Jurkat, Clone E6-1 (cell line): ENCODE measurements at regions not wholly inside any gene's neighbourhood (a gene's known extent, or its start where the extent isn't known, plus 50 kb on each side); places are given as distances from the start of the nearest gene placed in this dataset.
"Not testable (repeated sequence)": the region's sequence is repeated elsewhere in the genome, so short reads cannot be mapped to it uniquely, and the experiment has no call there.

Experiments
- DNase-seq: peaks from one replicate; pipeline ENCODE4 v3.0.0-alpha.2; 2011; ENCODE audit warnings: low read depth, low spot score
- H3K4me3 ChIP-seq: 2 replicates; pipeline ENCODE4 v1.5.1; 2011; ENCODE audit warnings: mild to moderate bottlenecking, low read length, control low read depth, moderate library complexity

GRCh38 chr3:18552579-18553105 is 127.5 kb upstream of the SATB1 start:
- DNase-seq, H3K4me3 ChIP-seq: not testable (repeated sequence)

GRCh38 chr3:18546632-18547031 is 121.5 kb upstream of the SATB1 start:
- no peak for DNase-seq
- no peak overlapping the region for H3K4me3 ChIP-seq

- DNase-seq: no peak
- H3K4me3 ChIP-seq: no peak overlapping the region
Observed at GRCh38 chr3:18544146-18544545, 119.0 kb upstream of the SATB1 start.

DNA sequence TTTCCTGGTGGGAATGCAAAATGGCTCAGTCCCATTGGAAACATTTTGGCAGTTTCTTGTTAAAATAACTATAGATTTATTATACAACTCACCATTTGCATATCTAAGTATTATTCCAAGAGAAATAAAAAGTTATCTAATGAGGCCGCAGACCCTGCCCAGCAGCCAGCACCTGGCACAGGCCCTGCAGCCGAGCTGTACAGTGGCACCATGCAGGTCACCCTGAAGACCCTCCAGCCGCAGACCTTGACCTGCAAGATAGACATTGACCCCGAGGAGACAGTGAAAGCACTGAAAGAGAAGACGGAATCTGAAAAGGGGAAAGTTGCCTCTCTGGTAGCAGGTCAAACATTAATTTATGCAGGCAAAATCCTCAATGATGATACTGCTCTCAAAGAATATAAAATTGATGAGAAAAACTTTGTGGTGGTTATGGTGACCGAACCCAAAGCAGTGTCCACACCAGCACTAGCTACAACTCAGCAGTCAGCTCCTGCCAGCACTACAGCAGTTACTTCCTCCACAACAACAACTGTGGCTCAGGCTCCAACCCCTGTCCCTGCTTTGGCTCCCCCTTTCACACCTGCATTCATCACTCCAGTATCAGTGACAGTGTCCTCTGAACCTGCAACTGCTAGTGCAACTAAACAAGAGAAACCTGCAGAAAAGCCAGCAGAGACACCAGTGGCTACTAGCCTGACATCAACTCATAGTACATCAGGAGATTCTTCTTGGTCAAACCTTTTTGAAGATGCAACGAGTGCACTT is 113.5 kb upstream of the SATB1 start:
- no peak overlapping the region for H3K4me3 ChIP-seq
- no peak for DNase-seq

DNA sequence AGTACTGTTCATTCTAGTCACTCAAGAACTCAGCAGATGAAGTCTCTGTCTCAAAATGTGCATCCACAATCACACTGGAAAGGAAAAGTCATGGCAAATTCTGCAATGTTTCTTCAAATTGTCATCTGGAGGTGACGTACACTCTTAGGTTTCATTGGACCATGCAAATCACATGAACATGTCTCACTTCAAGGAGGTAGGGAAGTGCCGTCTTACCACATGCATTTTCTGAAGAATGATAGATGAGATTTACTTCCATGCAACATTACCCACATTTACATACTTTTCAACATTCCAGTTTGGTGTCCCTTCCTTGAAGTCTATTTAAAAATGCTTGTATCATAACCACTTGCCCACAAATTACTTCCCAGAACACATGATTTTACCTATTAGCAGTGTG is 107.9 kb upstream of the SATB1 start:
- H3K4me3 ChIP-seq: no peak overlapping the region
- no peak for DNase-seq

- no peak overlapping the region for H3K4me3 ChIP-seq
Observed at GRCh38 chr3:18531662-18532061, 106.5 kb upstream of the SATB1 start.

DNA sequence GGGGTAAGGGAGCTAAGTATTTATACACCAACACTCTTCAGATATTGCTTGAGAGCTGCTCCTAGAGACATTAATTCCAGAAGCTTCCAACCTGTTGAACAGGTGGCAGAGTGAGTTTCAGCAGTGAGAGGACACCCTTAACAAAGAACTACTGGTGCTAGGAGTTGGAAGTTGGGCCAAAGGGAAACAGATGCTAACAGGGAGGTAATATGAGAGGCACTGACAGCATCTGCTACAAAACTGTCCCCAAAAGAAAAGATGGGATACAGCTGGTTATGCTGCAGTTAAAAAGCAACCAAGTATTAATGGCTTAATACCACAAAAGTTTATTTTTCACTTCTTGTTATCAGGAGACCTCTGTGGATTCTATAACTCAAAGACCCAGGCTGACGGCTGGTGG is 104.5 kb upstream of the SATB1 start:
- H3K4me3 ChIP-seq: no peak overlapping the region
- DNase-seq: no peak

More at GRCh38 chr3:18531662-18532061, 106.5 kb upstream of the SATB1 start:
- DNase-seq: no peak

DNA sequence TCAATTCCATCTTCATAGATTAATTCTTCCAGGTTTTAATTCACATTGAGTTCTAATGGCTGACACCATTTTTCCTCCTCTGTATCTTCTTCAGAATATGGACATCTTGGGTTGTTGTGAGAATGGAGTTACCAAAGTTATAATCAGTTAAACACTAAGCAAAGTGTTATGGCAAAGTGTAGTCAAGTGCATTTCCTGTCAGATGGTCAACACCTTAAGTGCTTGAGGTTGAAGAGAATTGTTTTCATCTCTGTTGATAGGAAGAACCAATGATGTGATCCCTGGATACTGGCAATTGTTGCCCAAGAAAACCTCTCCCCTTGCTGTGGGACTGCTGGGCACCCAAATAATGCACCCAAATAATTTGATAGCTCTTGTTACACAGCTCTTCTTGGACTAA is 102.6 kb upstream of the SATB1 start:
- DNase-seq: peak; percentile 8
- H3K4me3 ChIP-seq: no peak overlapping the region

DNA sequence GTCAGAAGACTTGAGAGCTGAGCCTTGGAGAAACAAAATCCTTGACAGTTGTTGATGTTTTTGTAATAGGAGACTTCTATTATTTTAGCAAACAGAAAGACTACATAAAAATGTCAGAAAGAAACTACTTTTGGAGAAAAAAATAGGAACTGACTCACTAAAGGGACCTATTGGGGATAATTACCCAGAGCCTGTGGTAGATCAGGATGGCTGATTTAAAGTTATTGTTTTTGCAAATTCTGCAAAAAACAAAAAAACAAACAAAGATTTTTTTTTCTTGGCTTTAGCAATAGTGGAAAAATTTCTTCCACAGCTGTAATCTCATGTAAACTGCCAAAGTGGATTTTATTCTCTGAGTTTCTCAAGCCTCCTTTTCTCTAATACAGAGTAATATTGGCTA is 101.5 kb upstream of the SATB1 start:
- no peak for DNase-seq
- no peak overlapping the region for H3K4me3 ChIP-seq

DNA sequence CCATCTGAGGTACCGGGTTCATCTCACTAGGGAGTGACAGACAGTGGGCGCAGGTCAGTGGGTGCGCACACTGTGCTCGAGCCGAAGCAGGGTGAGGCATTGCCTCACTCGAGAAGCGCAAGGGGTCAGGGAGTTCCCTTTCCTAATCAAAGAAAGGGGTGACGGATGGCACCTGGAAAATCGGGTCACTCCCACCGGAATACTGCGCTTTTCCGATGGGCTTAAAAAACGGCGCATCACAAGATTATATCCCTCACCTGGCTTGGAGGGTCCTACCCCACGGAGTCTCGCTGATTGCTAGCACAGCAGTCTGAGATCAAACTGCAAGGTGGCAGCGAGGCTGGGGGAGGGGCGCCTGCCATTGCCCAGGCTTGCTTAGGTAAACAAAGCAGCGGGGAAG is 91.0 kb upstream of the SATB1 start:
- H3K4me3 ChIP-seq, DNase-seq: not testable (repeated sequence)

DNA sequence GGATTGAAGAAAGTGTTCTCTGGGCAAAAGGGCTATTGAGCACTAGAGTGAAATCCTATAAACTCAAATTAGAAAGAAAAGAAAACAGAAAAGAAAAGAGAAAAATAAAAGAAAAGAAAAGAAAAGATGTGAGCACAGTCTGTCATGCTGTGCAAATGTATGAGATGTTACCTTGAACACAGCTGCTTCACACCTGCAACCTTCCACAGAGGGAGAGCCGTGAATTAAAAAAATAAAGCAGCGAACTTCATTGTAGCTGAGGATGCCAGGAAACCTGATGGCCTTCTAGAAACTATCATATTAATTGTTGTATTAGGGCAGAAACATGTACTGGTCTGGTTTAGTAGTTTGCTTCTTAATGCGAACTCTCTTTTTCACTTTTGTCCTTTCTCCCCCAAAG is 88.0 kb upstream of the SATB1 start:
- no peak for DNase-seq
- H3K4me3 ChIP-seq: no peak overlapping the region

DNA sequence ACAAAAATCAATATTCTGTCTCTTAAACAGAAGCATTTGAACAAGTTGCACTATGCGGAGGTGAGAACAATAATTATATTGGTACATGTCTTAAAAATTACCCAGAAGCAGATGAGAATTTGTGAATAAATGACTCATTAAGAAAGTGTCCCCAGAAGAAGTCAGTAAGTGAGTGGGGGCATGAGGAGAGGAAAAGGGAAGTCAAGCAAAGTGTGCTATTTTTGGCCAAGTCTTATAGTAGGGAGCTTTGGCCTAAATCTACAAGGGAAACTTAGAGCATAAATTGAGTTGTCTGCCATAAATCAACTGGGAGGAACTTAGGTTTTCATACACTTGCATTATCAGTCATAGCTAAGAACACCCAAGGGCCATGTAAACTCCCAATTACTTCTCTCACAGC is 86.9 kb upstream of the SATB1 start:
- DNase-seq: no peak
- H3K4me3 ChIP-seq: no peak overlapping the region

GRCh38 chr3:18510947-18511346 is 85.8 kb upstream of the SATB1 start:
- no peak overlapping the region for H3K4me3 ChIP-seq
- DNase-seq: no peak

GRCh38 chr3:18507333-18507732 is 82.2 kb upstream of the SATB1 start:
- no peak overlapping the region for H3K4me3 ChIP-seq
- no peak for DNase-seq

GRCh38 chr3:18505056-18505455 is 79.9 kb upstream of the SATB1 start:
- no peak overlapping the region for H3K4me3 ChIP-seq
- DNase-seq: no peak

GRCh38 chr3:18501679-18502343 is 76.7 kb upstream of the SATB1 start:
- no peak overlapping the region for H3K4me3 ChIP-seq
- no peak for DNase-seq

DNA sequence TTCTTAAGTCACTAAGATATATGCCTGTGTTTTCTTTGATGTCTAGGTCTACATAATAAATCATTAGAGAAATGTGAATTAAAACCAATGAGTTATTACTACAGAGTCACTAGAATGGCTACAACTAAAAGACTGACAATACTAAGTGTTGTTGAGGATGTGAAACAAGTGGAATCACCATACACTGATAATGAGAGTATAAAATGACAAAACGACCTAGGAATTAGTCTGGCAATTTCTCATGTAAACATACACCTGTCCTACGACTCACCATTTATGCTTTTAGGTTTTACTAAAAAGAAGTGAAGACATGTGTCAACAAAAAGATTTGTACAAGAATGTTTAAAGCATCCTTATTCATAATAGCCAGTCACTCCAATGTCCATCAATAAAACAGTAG is 75.2 kb upstream of the SATB1 start:
- H3K4me3 ChIP-seq: no peak overlapping the region
- no peak for DNase-seq

DNA sequence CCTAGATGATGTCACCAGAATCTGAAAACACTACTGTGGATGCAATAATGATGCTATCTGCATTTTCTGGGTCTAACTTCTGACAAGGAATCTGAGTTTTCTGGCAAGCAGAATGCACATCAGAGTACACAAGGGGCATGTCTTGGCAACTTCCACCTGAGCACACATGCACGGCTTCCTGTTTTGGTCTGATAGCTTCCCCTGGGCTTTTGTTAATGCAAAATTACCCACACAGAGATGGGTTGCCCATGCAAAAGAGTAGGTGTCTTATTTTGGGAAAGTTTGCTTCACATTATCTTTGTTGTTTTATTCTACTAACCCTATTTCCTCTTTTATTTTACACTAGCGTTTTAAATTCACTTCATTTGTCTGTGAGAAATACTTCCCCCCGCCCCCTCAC is 74.2 kb upstream of the SATB1 start:
- H3K4me3 ChIP-seq: no peak overlapping the region
- DNase-seq: peak; percentile 45

DNA sequence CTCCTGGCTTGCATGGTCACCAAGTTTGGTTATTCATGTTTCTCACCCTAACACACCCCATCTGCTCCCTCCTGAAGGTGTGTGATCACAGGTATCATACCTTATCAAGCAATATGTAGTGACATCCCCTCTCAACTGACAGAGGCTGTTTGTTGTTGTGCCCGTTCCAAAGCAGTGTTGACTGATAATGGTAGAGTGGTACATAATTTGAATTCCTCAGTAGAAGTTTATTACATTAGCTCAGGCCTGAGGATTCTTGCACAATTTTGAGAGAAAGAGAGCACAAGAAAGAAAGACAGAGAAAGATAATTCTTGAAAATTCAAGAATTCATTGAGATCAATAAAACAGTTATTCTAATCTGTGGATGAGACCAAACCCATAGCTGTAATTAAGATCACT is 69.1 kb upstream of the SATB1 start:
- no peak overlapping the region for H3K4me3 ChIP-seq
- DNase-seq: no peak

DNA sequence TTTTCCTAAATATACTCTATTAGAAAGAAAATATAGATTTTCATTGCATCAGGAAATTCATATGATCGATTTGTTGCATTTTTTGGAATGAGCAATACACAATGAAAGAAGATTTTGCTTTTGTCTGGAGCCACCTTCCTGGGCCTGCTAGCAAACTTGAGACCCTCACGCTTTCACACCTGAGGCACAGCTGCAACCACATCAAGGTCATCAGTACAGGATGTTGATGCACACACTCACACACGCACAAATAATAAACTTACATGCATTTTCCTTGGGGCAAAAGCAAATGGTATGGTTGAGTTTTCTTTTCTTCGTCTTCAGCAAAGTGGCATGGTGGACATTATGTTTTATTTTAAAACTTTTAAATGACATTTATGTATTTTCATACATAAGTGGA is 64.8 kb upstream of the SATB1 start:
- DNase-seq: peak; percentile 85
- H3K4me3 ChIP-seq: no peak overlapping the region

GRCh38 chr3:18483226-18483625 is 58.1 kb upstream of the SATB1 start:
- H3K4me3 ChIP-seq: no peak overlapping the region
- no peak for DNase-seq
